Lower leg skin (tissue), 3 donors: ENCODE measurements at regions not wholly inside any gene's neighbourhood (a gene's known extent, or its start where the extent isn't known, plus 50 kb on each side); places are given as distances from the start of the nearest gene placed in this dataset.

ENCODE experiments used
- POLR2A ChIP-seq, 2 donors: fragments of 450-650 bp; IDR thresholded peaks; one replicate each; pipeline ENCODE4 v1.6.1; 2016 to 2017; ENCODE audit warnings: antibody characterized with exemption in 2 of 2, mild to moderate bottlenecking in 1 of 2, moderate library complexity in 1 of 2
- TF ChIP-seq, protein P1 (sequence below), 3 donors: fragments of 450-650 bp; IDR thresholded peaks; one replicate each; pipeline ENCODE4 v1.5.1; 2016; ENCODE audit warnings: antibody characterized with exemption in 3 of 3, mild to moderate bottlenecking in 3 of 3, moderate library complexity in 2 of 3

DNA sequence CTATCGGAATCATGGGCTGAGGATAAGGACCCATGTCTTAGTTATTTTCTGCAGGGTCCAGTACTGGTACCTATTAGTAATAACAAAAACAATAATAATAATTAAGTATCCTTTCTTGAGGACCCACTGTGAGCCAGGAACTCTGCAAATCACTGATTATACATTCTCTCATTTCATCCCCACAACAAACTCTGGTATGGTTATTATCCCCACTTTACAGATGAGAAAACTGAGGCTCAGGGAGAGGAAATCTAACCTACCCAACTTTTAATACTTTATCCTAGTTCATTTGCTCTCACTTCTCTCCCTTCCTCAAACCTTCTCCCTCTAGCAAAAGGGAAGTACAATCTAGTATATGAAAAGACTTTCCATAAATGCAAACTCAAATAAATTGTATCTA lies 528.4 kb upstream of the PROK2 start:
- TF ChIP-seq, protein P1, sequence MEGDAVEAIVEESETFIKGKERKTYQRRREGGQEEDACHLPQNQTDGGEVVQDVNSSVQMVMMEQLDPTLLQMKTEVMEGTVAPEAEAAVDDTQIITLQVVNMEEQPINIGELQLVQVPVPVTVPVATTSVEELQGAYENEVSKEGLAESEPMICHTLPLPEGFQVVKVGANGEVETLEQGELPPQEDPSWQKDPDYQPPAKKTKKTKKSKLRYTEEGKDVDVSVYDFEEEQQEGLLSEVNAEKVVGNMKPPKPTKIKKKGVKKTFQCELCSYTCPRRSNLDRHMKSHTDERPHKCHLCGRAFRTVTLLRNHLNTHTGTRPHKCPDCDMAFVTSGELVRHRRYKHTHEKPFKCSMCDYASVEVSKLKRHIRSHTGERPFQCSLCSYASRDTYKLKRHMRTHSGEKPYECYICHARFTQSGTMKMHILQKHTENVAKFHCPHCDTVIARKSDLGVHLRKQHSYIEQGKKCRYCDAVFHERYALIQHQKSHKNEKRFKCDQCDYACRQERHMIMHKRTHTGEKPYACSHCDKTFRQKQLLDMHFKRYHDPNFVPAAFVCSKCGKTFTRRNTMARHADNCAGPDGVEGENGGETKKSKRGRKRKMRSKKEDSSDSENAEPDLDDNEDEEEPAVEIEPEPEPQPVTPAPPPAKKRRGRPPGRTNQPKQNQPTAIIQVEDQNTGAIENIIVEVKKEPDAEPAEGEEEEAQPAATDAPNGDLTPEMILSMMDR (IDR thresholded peaks at IDR 0.05): no peak
- TF ChIP-seq POLR2A (IDR thresholded peaks at IDR 0.05): no peak
